GM19043 (cell line): ENCODE measurements at regions not wholly inside any gene's neighbourhood (a gene's known extent, or its start where the extent isn't known, plus 50 kb on each side); places are given as distances from the start of the nearest gene placed in this dataset.
A peak's percentile ranks its signal among the peaks of the same experiment; 100 is the strongest.
"Not testable (repeated sequence)": the region's sequence is repeated elsewhere in the genome, so short reads cannot be mapped to it uniquely, and the experiment has no call there.

Experiments used
- ATAC-seq: cut with Tn5 transposase; IDR thresholded peaks from one replicate; pipeline ENCODE4 v1.9.1; 2021; ENCODE audit warnings: low read depth; ENCODE audit not compliant: unreplicated experiment

DNA sequence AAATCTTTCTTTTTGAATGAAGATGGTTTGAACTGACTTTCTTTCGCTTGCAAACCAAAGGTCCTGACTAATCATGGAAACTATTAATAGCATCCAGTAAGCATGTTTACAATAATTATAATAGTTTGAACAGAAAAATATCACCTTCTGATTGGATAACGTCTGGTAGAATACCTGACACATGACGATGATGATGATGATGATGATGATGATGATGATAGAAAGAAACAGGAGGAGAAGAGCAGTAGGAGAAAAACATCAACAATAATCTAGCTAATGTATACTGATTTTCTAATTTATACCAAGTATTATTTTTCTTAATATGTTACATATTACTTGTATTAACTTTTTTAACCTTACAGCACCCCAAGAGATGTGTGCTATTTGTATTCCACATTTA, 157.5 kb upstream of the SPRY2 start:
- ATAC-seq = no peak

- ATAC-seq = no peak
Observed at GRCh38 chr13:80497978-80498377, 157.1 kb upstream of the SPRY2 start.

DNA sequence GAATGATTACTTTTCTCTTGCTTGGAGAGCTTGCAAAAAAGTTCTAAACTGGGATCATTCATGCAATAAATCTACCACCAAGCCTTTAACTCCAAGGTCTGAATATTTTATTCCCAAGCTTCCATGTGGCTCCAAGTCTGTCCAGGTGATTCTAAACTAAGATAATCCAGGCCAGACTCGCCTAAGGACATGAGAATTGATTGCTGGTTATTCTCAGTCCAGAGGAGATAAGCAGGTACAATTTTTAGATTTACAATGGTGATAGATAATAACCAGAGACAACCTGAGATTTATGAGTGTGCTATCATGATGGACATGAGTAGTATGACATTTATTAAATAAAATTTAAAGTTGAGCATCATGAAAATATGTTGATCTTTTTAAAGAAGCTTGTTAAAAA, 156.5 kb upstream of the SPRY2 start:
- no peak for ATAC-seq

- ATAC-seq = no peak
Observed at GRCh38 chr13:80496721-80497397, 155.9 kb upstream of the SPRY2 start.

GRCh38 chr13:80490491-80490943, 149.6 kb upstream of the SPRY2 start:
- ATAC-seq = not testable (repeated sequence)

GRCh38 chr13:80486402-80486801, 145.5 kb upstream of the SPRY2 start:
- ATAC-seq = no peak

GRCh38 chr13:80483157-80483556, 142.2 kb upstream of the SPRY2 start:
- no peak for ATAC-seq

DNA sequence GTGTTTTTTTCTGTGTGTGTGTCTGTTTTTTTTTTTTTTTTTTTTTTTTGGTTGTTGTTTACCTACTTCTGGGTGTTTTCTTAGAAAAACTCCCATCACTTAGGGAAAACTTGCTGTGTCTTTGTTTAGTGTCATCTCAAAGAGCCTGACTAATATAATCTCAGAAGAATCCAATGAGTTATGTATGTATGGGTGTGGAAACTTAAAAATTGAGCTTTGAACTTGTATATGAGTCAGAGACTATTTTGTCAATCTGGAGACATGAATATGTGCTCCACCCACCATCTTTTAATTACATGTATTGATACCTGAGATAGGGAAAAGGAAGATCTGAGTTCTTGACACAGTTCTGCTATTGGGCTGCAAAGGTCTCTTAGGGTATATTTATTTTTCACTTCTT, 140.7 kb upstream of the SPRY2 start:
- ATAC-seq = no peak

DNA sequence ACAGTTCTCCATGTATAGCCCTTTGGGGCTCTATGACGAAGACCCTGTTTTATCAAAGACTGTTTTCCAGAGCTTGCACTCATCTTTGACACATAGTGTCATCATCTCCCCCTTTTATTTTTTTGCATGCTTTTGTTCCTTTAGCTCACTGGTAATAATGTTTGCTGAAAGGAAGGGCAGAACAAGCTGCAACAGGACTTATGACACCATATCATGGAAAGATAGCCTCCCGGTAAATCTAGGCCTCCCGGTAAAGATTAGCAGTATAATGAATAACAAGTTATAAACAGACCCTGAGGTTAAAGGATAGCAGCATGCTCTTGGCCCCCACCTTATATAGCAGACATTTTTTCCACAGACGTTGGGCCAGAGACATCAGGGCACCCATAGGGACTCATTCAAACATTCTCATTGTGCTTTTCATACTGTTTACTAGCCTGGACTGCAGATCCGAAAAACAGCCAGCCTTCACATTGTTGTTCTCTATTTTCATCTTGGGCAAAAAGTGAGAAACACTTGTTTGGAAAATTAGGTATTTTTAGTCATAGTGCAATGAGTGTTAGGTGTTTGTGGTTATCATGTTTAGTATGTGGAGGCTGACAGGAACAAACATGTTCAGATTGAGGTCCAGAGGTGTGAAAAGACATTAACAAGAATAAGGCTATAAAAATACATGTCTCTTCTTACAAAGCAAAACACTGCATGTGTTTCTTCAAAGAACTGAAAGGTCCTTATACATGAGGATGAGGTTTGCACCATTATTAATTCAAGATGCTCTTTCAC, 136.9 kb upstream of the SPRY2 start:
- ATAC-seq = peak; percentile 61

GRCh38 chr13:80476953-80477352, 136.0 kb upstream of the SPRY2 start:
- no peak for ATAC-seq

- ATAC-seq = no peak
Observed at GRCh38 chr13:80475718-80476117, 134.8 kb upstream of the SPRY2 start.

DNA sequence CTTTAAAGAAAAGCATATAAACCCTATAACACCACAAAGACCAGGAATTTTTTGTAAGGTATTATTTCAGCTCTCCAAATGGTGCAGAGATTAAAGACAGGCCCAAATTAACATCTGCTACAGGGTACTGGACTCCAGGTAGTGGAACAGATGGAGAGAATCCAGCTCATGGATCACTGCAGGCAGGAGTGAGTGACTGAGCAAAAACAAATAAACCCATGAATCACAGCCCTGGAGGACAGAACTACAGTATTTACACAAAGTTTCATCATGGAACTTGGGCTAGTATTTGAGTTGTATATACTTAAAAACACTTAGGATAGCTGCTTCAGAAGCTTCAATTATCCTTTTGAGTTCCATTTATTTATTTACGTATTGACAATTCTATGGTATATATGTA, 132.8 kb upstream of the SPRY2 start:
- ATAC-seq = no peak

DNA sequence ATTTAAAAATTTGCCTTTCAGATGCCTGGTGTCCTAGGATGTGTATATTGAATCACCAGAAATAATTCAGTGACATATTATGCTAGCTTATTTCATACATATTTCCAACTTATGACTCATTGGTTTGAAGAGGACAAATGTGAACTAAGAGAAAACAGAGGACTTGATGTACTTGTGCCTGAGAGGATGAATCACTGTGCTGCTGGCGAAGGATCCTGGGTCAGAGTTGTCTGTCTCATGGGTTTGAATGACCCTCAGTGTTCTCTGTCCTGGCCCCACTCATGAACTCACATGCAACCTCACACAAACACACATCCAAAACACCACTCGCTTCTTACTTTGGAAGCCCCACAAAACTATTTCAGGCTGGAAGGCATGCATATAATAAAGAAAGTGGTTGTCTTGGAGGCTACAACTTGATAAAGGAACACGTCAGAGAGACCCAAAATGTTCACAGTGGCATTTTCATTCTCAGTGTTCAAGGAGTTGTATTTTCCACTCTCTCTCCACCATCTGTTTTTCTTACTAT, 129.0 kb upstream of the SPRY2 start:
- ATAC-seq = no peak

GRCh38 chr13:80469105-80469852, 128.4 kb upstream of the SPRY2 start:
- no peak for ATAC-seq

DNA sequence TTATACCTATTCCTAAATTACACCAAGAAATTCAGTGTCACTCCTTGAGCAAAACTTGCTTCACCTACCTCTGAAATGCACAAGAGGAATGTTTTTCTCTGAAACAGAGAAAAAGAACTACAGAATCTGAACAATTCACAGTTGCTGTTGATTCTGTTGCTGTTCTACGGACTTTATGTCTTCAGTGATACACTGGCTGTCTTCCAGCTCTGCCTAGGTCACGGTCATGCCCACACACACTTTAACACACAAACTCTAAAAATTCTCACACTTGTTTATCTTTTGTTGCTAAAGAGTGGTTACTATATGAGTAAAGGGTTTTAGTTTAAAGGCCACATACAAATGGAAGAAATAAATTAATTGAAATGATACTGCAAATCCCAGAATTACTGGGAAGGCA, 124.4 kb upstream of the SPRY2 start:
- ATAC-seq = no peak

DNA sequence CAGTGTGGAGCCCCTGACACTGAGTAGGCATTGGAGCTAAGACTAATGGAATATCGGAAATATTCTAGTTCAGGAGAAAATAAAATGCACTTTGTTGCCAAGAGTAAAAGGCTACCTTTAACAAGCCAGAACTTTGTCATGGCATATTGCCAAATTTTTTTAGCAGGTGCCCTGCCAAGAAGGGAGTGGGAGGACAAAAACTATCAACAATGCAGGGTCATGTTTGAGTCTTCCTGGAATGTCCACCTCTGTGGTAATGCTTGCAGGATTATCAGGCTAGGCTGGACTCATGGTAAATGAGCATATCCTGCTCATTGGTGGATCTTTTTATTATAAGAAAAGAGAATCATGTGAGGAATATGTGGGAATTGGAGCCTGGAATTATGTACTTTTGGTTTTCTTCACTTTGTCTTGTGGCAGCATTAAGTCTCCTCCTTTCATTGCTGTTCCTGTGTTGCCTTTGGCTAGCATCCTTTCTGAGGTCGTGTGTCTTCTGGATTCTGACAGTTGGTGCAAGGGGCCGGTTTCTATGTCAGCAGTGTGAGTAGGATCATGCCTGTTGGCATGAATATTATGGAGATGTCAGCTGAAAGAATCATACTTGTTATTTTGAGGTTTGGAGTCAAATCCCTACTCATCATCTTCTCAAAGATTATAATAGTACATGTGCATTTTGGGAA, 122.9 kb upstream of the SPRY2 start:
- no peak for ATAC-seq

- no peak for ATAC-seq
Observed at GRCh38 chr13:80462567-80462966, 121.6 kb upstream of the SPRY2 start.

DNA sequence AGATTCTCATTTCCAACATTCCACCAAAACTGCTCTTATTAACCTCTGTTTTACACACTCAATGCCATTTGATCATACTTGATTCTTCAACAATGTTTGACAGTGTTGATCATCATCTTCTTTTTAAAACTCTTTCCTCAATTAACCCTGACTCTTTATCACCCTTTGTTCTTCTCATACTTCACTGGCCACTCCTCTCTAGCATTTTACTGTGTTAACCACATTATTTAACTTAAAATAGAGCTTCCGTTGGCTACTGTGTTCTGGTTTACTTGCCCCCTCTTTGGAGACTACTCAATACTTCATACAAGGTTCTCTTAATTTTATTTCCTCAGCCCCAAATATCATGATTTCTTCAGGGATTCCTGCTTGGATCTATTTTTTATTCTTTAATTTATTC, 121.1 kb upstream of the SPRY2 start:
- ATAC-seq = no peak

DNA sequence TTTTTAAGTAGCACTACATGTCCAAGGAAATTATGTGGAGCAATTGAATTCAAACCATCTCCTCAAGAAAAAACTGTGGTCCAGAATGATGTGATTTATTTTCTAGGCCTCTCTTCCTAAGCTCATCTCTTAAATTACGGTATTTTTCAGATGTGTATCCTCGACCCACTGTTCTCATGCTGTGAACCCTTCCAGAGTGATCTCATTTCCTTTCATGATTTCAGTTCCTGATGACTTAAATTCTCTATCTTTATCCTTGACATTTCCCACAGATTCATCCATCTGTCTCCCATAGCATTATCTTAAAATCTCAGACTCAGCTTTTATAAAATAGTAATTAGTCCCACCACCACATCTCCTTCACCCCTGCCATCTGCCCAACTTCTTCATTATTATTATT, 117.6 kb upstream of the SPRY2 start:
- no peak for ATAC-seq

- peak; percentile 90 for ATAC-seq
Observed at GRCh38 chr13:80454245-80454644, 113.3 kb upstream of the SPRY2 start.

- ATAC-seq = no peak
Observed at GRCh38 chr13:80452279-80452678, 111.4 kb upstream of the SPRY2 start.
